Thyroid gland (tissue), 4 donors: ENCODE measurements at regions not wholly inside any gene's neighbourhood (a gene's known extent, or its start where the extent isn't known, plus 50 kb on each side); places are given as distances from the start of the nearest gene placed in this dataset.
A peak's percentile ranks its signal among the peaks of the same experiment; 100 is the strongest.

Experiments used
- DNase-seq, 2 donors: peaks; one replicate each; pipeline ENCODE4 v3.0.0-alpha.2; 2019
- H3K27ac ChIP-seq, 3 donors: fragments of 200-600 bp; sonication (generic); 1 replicate in 2 of 3; 2 replicates in 1 of 3; pipeline ENCODE4 v1.5.1; 2016 to 2019; ENCODE audit warnings: mild to moderate bottlenecking in 1 of 3, moderate library complexity in 1 of 3
- H3K27me3 ChIP-seq: fragments of 200-600 bp; sonication (generic); one replicate; pipeline ENCODE4 v1.5.1; 2019
- H3K36me3 ChIP-seq, 2 donors: fragments of 200-600 bp; sonication (generic); one replicate each; pipeline ENCODE4 v1.5.1; 2016 to 2019
- H3K4me1 ChIP-seq, 2 donors: fragments of 200-600 bp; sonication (generic); one replicate each; pipeline ENCODE4 v1.5.1; 2017 to 2019
- H3K4me3 ChIP-seq, 3 donors: fragments of 200-600 bp; sonication (generic); replicated peaks in 1 of 3; 1 replicate in 2 of 3; 2 replicates in 1 of 3; pipeline ENCODE4 v1.5.1; 2016; ENCODE audit warnings: mild to moderate bottlenecking in 1 of 3
- H3K9me3 ChIP-seq: fragments of 200-600 bp; sonication (generic); one replicate; pipeline ENCODE4 v1.5.1; 2017
- CTCF ChIP-seq, 6 experiments: fragments of 200-600 bp in 3 of 6; fragments of 450-650 bp in 3 of 6; sonication (generic) in 3 of 6; IDR thresholded peaks; one replicate each; pipeline ENCODE4 v1.5.1; 2016 to 2019; ENCODE audit warnings: antibody characterized with exemption in 6 of 6, mild to moderate bottlenecking in 2 of 6, inconsistent platforms in 1 of 6, moderate library complexity in 1 of 6
- POLR2A ChIP-seq, 2 donors: fragments of 450-650 bp; IDR thresholded peaks; one replicate each; pipeline ENCODE4 v1.6.1; 2017; ENCODE audit warnings: antibody characterized with exemption in 2 of 2, mild to moderate bottlenecking in 2 of 2, moderate library complexity in 1 of 2
- WGBS, 2 donors: methylation state at CpG; one replicate each; pipeline ENCODE4 v1.1.5; 2017; 5-methylcytosine and 5-hydroxymethylcytosine counted together
- intact Hi-C: fragments of 100-400 bp; cut with DNase I; formaldehyde crosslinking; loops from one replicate; pipeline ENCODE4 v1.15.1; 2023

- Histone ChIP-seq H3K27me3 (no peaks in the 10 kb centered on the region), H3K4me1 (peaks cover 10 to 20% of the 10 kb centered on the region in 2 donors), H3K36me3 (no peaks in the 10 kb centered on the region), H3K4me3 (no peak overlapping the region), H3K9me3 (no peaks in the 10 kb centered on the region), H3K27ac (no peak overlapping the region)
- TF ChIP-seq CTCF (IDR thresholded peaks at IDR 0.05) (no peak), POLR2A (IDR thresholded peaks at IDR 0.05) (no peak)
- no peak for DNase-seq
- 66 to 71% methylated on average over 9 of the region's 9 CpGs for WGBS, 2 donors
- intact Hi-C loops, result no loop called here
Observed at GRCh38 chr15:35673093-35673684, 127.2 kb upstream of the DPH6 start.

- DNase-seq, result peak; percentile 17 to 25
- Histone ChIP-seq H3K27ac (peak overlapping the region in 2 of 3 donors; percentile 24 to 43), H3K36me3 (no peaks in the 10 kb centered on the region), H3K4me3 (no peak overlapping the region), H3K9me3 (no peaks in the 10 kb centered on the region), H3K4me1 (peaks cover 8 to 20% of the 10 kb centered on the region in 2 donors), H3K27me3 (no peaks in the 10 kb centered on the region)
- 54 to 59% methylated on average over 8 of the region's 8 CpGs for WGBS, 2 donors
- intact Hi-C loops, result no loop called here
- TF ChIP-seq CTCF (IDR thresholded peaks at IDR 0.05) (no peak), POLR2A (IDR thresholded peaks at IDR 0.05) (no peak)
Observed at GRCh38 chr15:35674873-35675781, 129.2 kb upstream of the DPH6 start.

- intact Hi-C loops, result no loop called here
- 80 to 86% methylated on average over 2 of the region's 2 CpGs for WGBS, 2 donors
Observed at GRCh38 chr15:35678774-35679173, 132.8 kb upstream of the DPH6 start.

GRCh38 chr15:35679186-35679585 is 133.2 kb upstream of the DPH6 start:
- Histone ChIP-seq H3K4me1 (peaks cover 8 to 11% of the 10 kb centered on the region in 2 donors), H3K9me3 (no peaks in the 10 kb centered on the region), H3K27me3 (no peaks in the 10 kb centered on the region), H3K4me3 (no peak overlapping the region), H3K36me3 (no peaks in the 10 kb centered on the region), H3K27ac (no peak overlapping the region)
- DNase-seq, result no peak
- 94 to 99% methylated on average over 1 of the region's 1 CpG for WGBS, 2 donors
- intact Hi-C loops, result no loop called here
- TF ChIP-seq CTCF (IDR thresholded peaks at IDR 0.05) (no peak), POLR2A (IDR thresholded peaks at IDR 0.05) (no peak)

More at GRCh38 chr15:35678774-35679173, 132.8 kb upstream of the DPH6 start:
- Histone ChIP-seq H3K27ac (no peak overlapping the region), H3K36me3 (no peaks in the 10 kb centered on the region), H3K27me3 (no peaks in the 10 kb centered on the region), H3K4me3 (no peak overlapping the region), H3K4me1 (peaks cover 8 to 11% of the 10 kb centered on the region in 2 donors), H3K9me3 (no peaks in the 10 kb centered on the region)
- DNase-seq, result no peak
- TF ChIP-seq CTCF (IDR thresholded peaks at IDR 0.05) (no peak), POLR2A (IDR thresholded peaks at IDR 0.05) (no peak)

GRCh38 chr15:35680951-35681350 is 135.0 kb upstream of the DPH6 start:
- Histone ChIP-seq H3K9me3 (no peaks in the 10 kb centered on the region), H3K27me3 (no peaks in the 10 kb centered on the region), H3K27ac (no peak overlapping the region), H3K36me3 (no peaks in the 10 kb centered on the region), H3K4me3 (no peak overlapping the region), H3K4me1 (no peaks in the 10 kb centered on the region)
- TF ChIP-seq POLR2A (IDR thresholded peaks at IDR 0.05), result no peak
- no peak for TF ChIP-seq CTCF (IDR thresholded peaks at IDR 0.05)
- 73 to 74% methylated on average over 1 of the region's 1 CpG for WGBS, 2 donors
- DNase-seq, result no peak
- intact Hi-C loops, result no loop called here
